BJ (cell line): ENCODE measurements at regions not wholly inside any gene's neighbourhood (a gene's known extent, or its start where the extent isn't known, plus 50 kb on each side); places are given as distances from the start of the nearest gene placed in this dataset.

ENCODE experiments used
- CTCF ChIA-PET: fragments of 350-600 bp; formaldehyde crosslinking; extraction: SDS; loops from one replicate; lab custom pipeline; 2021; ENCODE audit warnings: antibody characterized with exemption, inconsistent platforms; lab: Yijun Ruan, JAX
- POLR2A ChIA-PET: fragments of 300-600 bp; sonication (Branson Sonifier 250); formaldehyde crosslinking; extraction: SDS; loops from one replicate; lab custom pipeline; 2021; ENCODE audit warnings: antibody characterized with exemption; lab: Charles Lee
- DNase-seq: peaks from one replicate; pipeline ENCODE4 v3.0.0-alpha.2; 2011; ENCODE audit warnings: low read depth
- H3K27me3 ChIP-seq: 2 replicates; pipeline ENCODE4 v1.6.0; 2011; ENCODE audit warnings: low read length; ENCODE audit not compliant: control insufficient read depth, insufficient read depth
- H3K36me3 ChIP-seq: 2 replicates; pipeline ENCODE4 v1.5.1; 2011; ENCODE audit warnings: low read length; ENCODE audit not compliant: control insufficient read depth, insufficient read depth
- H3K4me3 ChIP-seq: 2 replicates; pipeline ENCODE4 v1.5.1; 2011; ENCODE audit warnings: low read depth, mild to moderate bottlenecking, control low read depth, low read length
- CTCF ChIP-seq: IDR thresholded peaks from 2 replicates; pipeline ENCODE4 v1.5.1; 2011; ENCODE audit warnings: low read depth, mild to moderate bottlenecking, control low read depth, inconsistent platforms, low read length, moderate library complexity; ENCODE audit not compliant: insufficient read depth

GRCh38 chr9:28999806-29000205 is 1426.5 kb upstream of the C9orf72 start:
- H3K4me3 ChIP-seq: no peak overlapping the region
- DNase-seq: no peak
- TF ChIP-seq CTCF: no peak
- no peaks in the 10 kb centered on the region for H3K36me3 ChIP-seq
- CTCF ChIA-PET: no interaction called here
- POLR2A ChIA-PET: no interaction called here
- H3K27me3 ChIP-seq: no peaks in the 10 kb centered on the region

DNA sequence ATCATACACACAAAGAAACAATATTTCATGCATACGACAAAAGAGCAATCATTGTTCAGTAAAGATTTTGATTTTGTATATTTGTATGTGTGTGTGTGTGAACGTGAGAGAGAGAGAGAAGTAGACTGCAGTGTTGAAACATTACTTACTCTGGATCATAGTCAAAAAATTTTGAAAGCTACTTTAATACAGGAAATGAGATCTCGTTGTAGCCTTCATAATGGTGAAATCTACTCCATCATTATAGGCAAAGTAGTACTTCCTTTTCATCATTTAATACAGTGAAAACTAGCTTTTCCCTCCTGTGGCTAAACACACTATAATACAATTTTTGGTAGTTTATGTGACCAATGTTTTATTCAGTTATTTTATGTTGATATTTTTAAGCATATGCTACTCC is 1427.7 kb upstream of the C9orf72 start:
- ChIA-PET POLR2A (no interaction called here), CTCF (no interaction called here)
- Histone ChIP-seq H3K27me3 (no peaks in the 10 kb centered on the region), H3K4me3 (no peak overlapping the region), H3K36me3 (no peaks in the 10 kb centered on the region)
- no peak for DNase-seq
- no peak for TF ChIP-seq CTCF

GRCh38 chr9:29004988-29005387 is 1431.7 kb upstream of the C9orf72 start:
- POLR2A ChIA-PET: no interaction called here
- CTCF ChIA-PET: no interaction called here
- Histone ChIP-seq H3K27me3 (no peaks in the 10 kb centered on the region), H3K36me3 (no peaks in the 10 kb centered on the region), H3K4me3 (no peak overlapping the region)
- no peak for DNase-seq
- TF ChIP-seq CTCF: no peak

GRCh38 chr9:29006628-29007027 is 1433.3 kb upstream of the C9orf72 start:
- CTCF ChIA-PET: no interaction called here
- no peak for TF ChIP-seq CTCF
- POLR2A ChIA-PET: no interaction called here
- DNase-seq: no peak
- H3K27me3 ChIP-seq: no peaks in the 10 kb centered on the region
- no peak overlapping the region for H3K4me3 ChIP-seq
- H3K36me3 ChIP-seq: no peaks in the 10 kb centered on the region

GRCh38 chr9:29012911-29013310 is 1439.6 kb upstream of the C9orf72 start:
- CTCF ChIA-PET: no interaction called here
- Histone ChIP-seq H3K36me3 (no peaks in the 10 kb centered on the region), H3K4me3 (no peak overlapping the region), H3K27me3 (no peaks in the 10 kb centered on the region)
- DNase-seq: no peak
- no peak for TF ChIP-seq CTCF
- POLR2A ChIA-PET: interaction anchor here (0.6 kb wide), 1 partner anchor 959 kb away, joined by 6 read pairs; no protein-coding TSS in a partner anchor
